UCSD-AML1 (cell line): ENCODE measurements at regions not wholly inside any gene's neighbourhood (a gene's known extent, or its start where the extent isn't known, plus 50 kb on each side); places are given as distances from the start of the nearest gene placed in this dataset.

Experiments
- DNase-seq: peaks from one replicate; lab custom pipeline; 2025; ENCODE audit not compliant: unreplicated experiment; lab: John Stamatoyannopoulos, UW

GRCh38 chr1:39085174-39085573, 59.0 kb downstream of the NDUFS5 start:
- DNase-seq: no peak

GRCh38 chr1:39086386-39086785, 60.2 kb downstream of the NDUFS5 start:
- DNase-seq: no peak

GRCh38 chr1:39086865-39087409, 60.8 kb downstream of the NDUFS5 start:
- DNase-seq: no peak

GRCh38 chr1:39087435-39087834, 61.3 kb downstream of the NDUFS5 start:
- no peak for DNase-seq

GRCh38 chr1:39088658-39089057, 62.5 kb downstream of the NDUFS5 start:
- no peak for DNase-seq

- no peak for DNase-seq
These were observed 63.9 kb downstream of the NDUFS5 start for GRCh38 chr1:39089931-39090521.

- no peak for DNase-seq
These were observed 64.7 kb downstream of the NDUFS5 start for GRCh38 chr1:39090757-39091380.

- peak; percentile 30 for DNase-seq
These were observed 65.9 kb downstream of the NDUFS5 start for GRCh38 chr1:39091845-39092645.

- DNase-seq: no peak
These were observed 68.5 kb downstream of the NDUFS5 start for GRCh38 chr1:39094685-39095084.

GRCh38 chr1:39098546-39099250, 72.5 kb downstream of the NDUFS5 start:
- DNase-seq: peak; percentile 45

GRCh38 chr1:39102537-39103327, 76.6 kb downstream of the NDUFS5 start:
- DNase-seq: peak; percentile 44

- DNase-seq: no peak
These were observed 77.4 kb downstream of the NDUFS5 start for GRCh38 chr1:39103328-39104157.

GRCh38 chr1:39104158-39105060, 78.3 kb downstream of the NDUFS5 start:
- DNase-seq: no peak

GRCh38 chr1:39105061-39105840, 79.1 kb downstream of the NDUFS5 start:
- peak; percentile 58 for DNase-seq

GRCh38 chr1:39105841-39106765, 80.0 kb downstream of the NDUFS5 start:
- DNase-seq: peak; percentile 39

- DNase-seq: no peak
These were observed 80.7 kb downstream of the NDUFS5 start for GRCh38 chr1:39106801-39107327.
